Hepatocyte (in vitro differentiated cells): ENCODE measurements at regions not wholly inside any gene's neighbourhood (a gene's known extent, or its start where the extent isn't known, plus 50 kb on each side); places are given as distances from the start of the nearest gene placed in this dataset.

ENCODE experiments used
- DNase-seq: peaks from one replicate; pipeline ENCODE4 v3.0.0-alpha.2; 2016; ENCODE audit warnings: low spot score
- H2AFZ ChIP-seq: fragments of 200-600 bp; sonication (generic); 2 replicates; pipeline ENCODE4 v1.6.0; 2016; ENCODE audit warnings: antibody characterized with exemption, mild to moderate bottlenecking
- H3K27ac ChIP-seq: fragments of 200-600 bp; sonication (generic); 2 replicates; pipeline ENCODE4 v1.5.1; 2016; ENCODE audit warnings: mild to moderate bottlenecking
- H3K27me3 ChIP-seq: fragments of 200-600 bp; sonication (generic); 2 replicates; pipeline ENCODE4 v1.6.1; 2016
- H3K36me3 ChIP-seq: fragments of 200-600 bp; sonication (generic); replicated peaks from 2 replicates; pipeline ENCODE4 v1.5.1; 2016; ENCODE audit warnings: low read depth; ENCODE audit not compliant: insufficient read depth
- H3K4me1 ChIP-seq: fragments of 200-600 bp; sonication (generic); 2 replicates; pipeline ENCODE4 v1.5.1; 2016; ENCODE audit warnings: mild to moderate bottlenecking, moderate library complexity; ENCODE audit not compliant: insufficient read depth
- H3K4me2 ChIP-seq: fragments of 200-600 bp; sonication (generic); 2 replicates; pipeline ENCODE4 v1.6.0; 2016
- H3K4me3 ChIP-seq: fragments of 200-600 bp; sonication (generic); 2 replicates; pipeline ENCODE4 v1.5.1; 2016; ENCODE audit warnings: mild to moderate bottlenecking
- H3K79me2 ChIP-seq: fragments of 200-600 bp; sonication (generic); 2 replicates; pipeline ENCODE4 v1.6.0; 2017; ENCODE audit warnings: mild to moderate bottlenecking
- H3K9me2 ChIP-seq: fragments of 200-600 bp; sonication (generic); replicated peaks from 2 replicates; pipeline ENCODE4 v1.6.0; 2017; ENCODE audit warnings: mild to moderate bottlenecking; ENCODE audit not compliant: insufficient read depth
- H3K9me3 ChIP-seq: fragments of 200-600 bp; sonication (generic); 2 replicates; pipeline ENCODE4 v1.5.1; 2016; ENCODE audit warnings: low read depth, mild to moderate bottlenecking
- H4K20me1 ChIP-seq: fragments of 200-600 bp; sonication (generic); 2 replicates; pipeline ENCODE4 v1.6.0; 2016; ENCODE audit warnings: mild to moderate bottlenecking; ENCODE audit not compliant: insufficient read depth, poor library complexity, severe bottlenecking
- CTCF ChIP-seq: fragments of 200-600 bp; sonication (generic); IDR thresholded peaks from 2 replicates; pipeline ENCODE4 v1.5.1; 2016; ENCODE audit warnings: antibody characterized with exemption, mild to moderate bottlenecking; ENCODE audit not compliant: poor library complexity
- EZH2 ChIP-seq: fragments of 200-600 bp; sonication (generic); IDR thresholded peaks from 2 replicates; pipeline ENCODE4 v1.6.1; 2016; ENCODE audit warnings: antibody characterized with exemption, mild to moderate bottlenecking, borderline replicate concordance
- EZH2phosphoT487 ChIP-seq: fragments of 200-600 bp; sonication (generic); IDR thresholded peaks from one replicate; pipeline ENCODE4 v1.6.1; 2018; ENCODE audit warnings: antibody characterized with exemption, mild to moderate bottlenecking, low read depth, moderate library complexity; ENCODE audit not compliant: unreplicated experiment, severe bottlenecking
- WGBS: methylation state at CpG from one replicate; pipeline ENCODE4 v1.1.6; 2016; ENCODE audit warnings: low lambda C conversion rate; ENCODE audit errors: missing lambda C conversion rate; 5-methylcytosine and 5-hydroxymethylcytosine counted together

GRCh38 chr11:111062420-111062819 is 183.1 kb upstream of the POU2AF2 start:
- H3K36me3 ChIP-seq: no peaks in the 10 kb centered on the region
- no peaks in the 10 kb centered on the region for H3K4me1 ChIP-seq
- TF ChIP-seq EZH2phosphoT487: no peak
- TF ChIP-seq EZH2: no peak
- TF ChIP-seq CTCF: no peak
- 83% methylated on average over 3 of the region's 3 CpGs for WGBS
- H3K9me2 ChIP-seq: no peaks in the 10 kb centered on the region
- no peak overlapping the region for H3K4me3 ChIP-seq
- H3K27me3 ChIP-seq: no peaks in the 10 kb centered on the region
- DNase-seq: no peak
- no peaks in the 10 kb centered on the region for H3K79me2 ChIP-seq
- no peak overlapping the region for H3K4me2 ChIP-seq
- H4K20me1 ChIP-seq: no peaks in the 10 kb centered on the region
- no peaks in the 10 kb centered on the region for H3K9me3 ChIP-seq
- no peak overlapping the region for H3K27ac ChIP-seq
- no peak overlapping the region for H2AFZ ChIP-seq

GRCh38 chr11:111059726-111060125 is 185.8 kb upstream of the POU2AF2 start:
- H3K79me2 ChIP-seq: no peaks in the 10 kb centered on the region
- H2AFZ ChIP-seq: no peak overlapping the region
- no peaks in the 10 kb centered on the region for H3K9me2 ChIP-seq
- TF ChIP-seq EZH2 (no peak), EZH2phosphoT487 (no peak), CTCF (no peak)
- no peaks in the 10 kb centered on the region for H3K36me3 ChIP-seq
- H3K27me3 ChIP-seq: no peaks in the 10 kb centered on the region
- H3K27ac ChIP-seq: no peak overlapping the region
- H4K20me1 ChIP-seq: no peaks in the 10 kb centered on the region
- H3K4me3 ChIP-seq: no peak overlapping the region
- H3K4me2 ChIP-seq: no peak overlapping the region
- no peaks in the 10 kb centered on the region for H3K9me3 ChIP-seq
- no peak for DNase-seq
- H3K4me1 ChIP-seq: no peaks in the 10 kb centered on the region

- Histone ChIP-seq H3K4me2 (no peak overlapping the region), H3K27me3 (no peaks in the 10 kb centered on the region), H3K4me1 (no peaks in the 10 kb centered on the region), H3K27ac (no peak overlapping the region), H3K4me3 (no peak overlapping the region), H3K9me3 (no peaks in the 10 kb centered on the region), H3K79me2 (no peaks in the 10 kb centered on the region), H2AFZ (no peak overlapping the region), H3K36me3 (no peaks in the 10 kb centered on the region), H3K9me2 (no peaks in the 10 kb centered on the region), H4K20me1 (no peaks in the 10 kb centered on the region)
- no peak for DNase-seq
- WGBS: 64% methylated on average over 4 of the region's 4 CpGs
- TF ChIP-seq CTCF (no peak), EZH2phosphoT487 (no peak), EZH2 (no peak)
Observed at GRCh38 chr11:111049131-111049530, 196.4 kb upstream of the POU2AF2 start.

GRCh38 chr11:111047374-111047773 is 198.2 kb upstream of the POU2AF2 start:
- H3K36me3 ChIP-seq: no peaks in the 10 kb centered on the region
- no peak overlapping the region for H3K27ac ChIP-seq

More at GRCh38 chr11:111047374-111047773, 198.2 kb upstream of the POU2AF2 start:
- Histone ChIP-seq H3K9me3 (no peaks in the 10 kb centered on the region), H3K9me2 (no peaks in the 10 kb centered on the region), H3K27me3 (no peaks in the 10 kb centered on the region), H2AFZ (no peak overlapping the region), H3K4me3 (no peak overlapping the region), H4K20me1 (no peaks in the 10 kb centered on the region), H3K79me2 (no peaks in the 10 kb centered on the region), H3K4me1 (no peaks in the 10 kb centered on the region), H3K4me2 (no peak overlapping the region)
- WGBS: 88% methylated on average over 7 of the region's 7 CpGs
- no peak for DNase-seq
- no peak for TF ChIP-seq EZH2phosphoT487
- no peak for TF ChIP-seq EZH2
- TF ChIP-seq CTCF: no peak
